NCI-H1694 (cell line): ENCODE measurements at regions not wholly inside any gene's neighbourhood (a gene's known extent, or its start where the extent isn't known, plus 50 kb on each side); places are given as distances from the start of the nearest gene placed in this dataset.
"Not testable (repeated sequence)": the region's sequence is repeated elsewhere in the genome, so short reads cannot be mapped to it uniquely, and the experiment has no call there.

Experiments used
- DNase-seq: peaks from one replicate; lab custom pipeline; 2025; lab: John Stamatoyannopoulos, UW

DNA sequence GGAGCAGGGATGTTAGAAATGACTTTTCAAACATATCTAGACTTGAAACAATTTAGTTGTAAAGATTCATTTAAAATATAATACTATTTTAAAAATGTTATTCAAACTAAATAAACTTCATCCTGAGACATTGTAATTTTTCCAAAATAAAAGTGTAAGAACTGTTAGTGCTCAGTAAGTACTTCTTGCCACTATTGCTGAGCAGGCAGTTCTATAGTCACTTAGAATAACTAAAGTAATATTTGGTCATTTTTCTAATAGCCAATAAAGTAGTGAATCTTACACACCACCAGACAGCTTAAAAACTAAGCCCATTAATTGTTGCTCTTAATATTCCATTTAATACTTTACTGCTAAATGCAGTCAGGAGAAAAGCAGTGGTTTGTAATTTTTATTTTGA, 1120.0 kb upstream of the CDH10 start:
- no peak for DNase-seq

DNA sequence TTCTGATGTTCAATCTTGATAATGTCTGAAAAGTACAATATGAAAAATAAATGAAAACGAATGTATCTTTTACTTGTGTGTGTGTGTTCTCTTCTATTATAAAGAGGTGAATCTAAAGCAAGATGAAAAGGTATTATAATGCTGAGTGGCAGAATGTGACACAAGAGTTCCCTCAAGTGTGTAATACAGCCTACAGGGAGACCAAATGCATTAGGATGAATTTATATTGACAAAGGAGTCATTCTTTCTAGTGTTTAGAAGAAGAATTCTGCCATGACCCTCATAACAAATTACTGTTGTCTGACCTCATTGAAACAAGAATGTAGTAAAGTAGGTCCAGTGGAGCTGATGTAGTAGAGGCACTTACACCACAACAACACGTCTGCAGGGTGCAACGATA, 1119.0 kb upstream of the CDH10 start:
- DNase-seq = no peak

DNA sequence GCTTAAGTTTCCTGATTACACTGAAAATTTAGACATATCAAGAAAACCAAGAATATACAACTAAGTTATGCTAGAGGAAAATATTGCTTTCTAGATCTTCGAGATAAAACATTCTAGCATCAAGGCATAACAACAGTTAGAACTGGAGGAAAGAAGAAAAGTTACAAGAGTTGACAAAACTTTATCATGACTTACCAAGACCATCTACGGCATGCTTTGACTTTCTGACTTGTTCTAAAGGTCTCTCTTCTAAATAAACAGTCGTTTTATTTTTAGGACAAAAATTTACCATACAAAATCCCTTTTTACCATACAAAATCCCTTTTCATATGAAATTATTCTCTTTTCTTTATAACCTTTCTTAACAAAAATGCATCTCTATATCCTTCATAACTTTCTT, 1110.1 kb upstream of the CDH10 start:
- peak; percentile 4 for DNase-seq

DNA sequence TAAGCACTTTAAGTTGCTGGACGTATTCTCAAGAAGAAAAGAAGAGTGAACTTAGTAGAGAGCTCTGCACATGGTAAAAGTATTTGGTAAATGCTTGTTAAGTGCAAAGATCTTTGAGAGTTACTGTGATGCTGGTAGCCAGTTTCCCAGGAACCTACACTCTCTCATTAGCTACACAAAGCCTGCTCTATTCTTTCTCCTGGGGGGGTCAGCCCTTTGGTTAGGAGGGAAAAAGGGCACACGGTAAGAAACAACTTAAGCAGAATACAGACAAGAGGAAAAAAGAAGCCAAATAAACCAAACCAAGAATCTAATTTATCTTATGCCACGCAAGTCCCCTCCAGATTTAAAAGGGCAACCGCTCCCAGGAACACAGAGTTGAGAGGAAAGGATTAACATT, 1100.1 kb upstream of the CDH10 start:
- DNase-seq = no peak

DNA sequence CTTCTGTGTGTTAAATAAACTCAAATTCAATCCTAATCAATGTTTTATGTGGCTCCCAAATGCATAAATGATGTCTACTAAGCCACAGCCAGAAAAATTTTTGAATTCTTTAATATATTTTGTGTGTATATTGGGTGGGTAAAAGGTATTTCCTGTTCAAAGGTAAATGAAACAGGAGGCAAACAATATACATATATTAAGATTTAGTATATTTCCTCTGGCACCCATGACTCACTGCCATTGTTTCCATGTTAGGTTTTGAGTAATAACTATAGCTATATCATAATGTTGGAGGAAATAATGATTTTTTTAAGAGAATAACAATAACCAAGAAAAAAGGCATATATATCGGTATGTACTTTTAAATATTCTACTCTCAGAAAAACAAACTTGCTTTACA, 1071.9 kb upstream of the CDH10 start:
- no peak for DNase-seq

DNA sequence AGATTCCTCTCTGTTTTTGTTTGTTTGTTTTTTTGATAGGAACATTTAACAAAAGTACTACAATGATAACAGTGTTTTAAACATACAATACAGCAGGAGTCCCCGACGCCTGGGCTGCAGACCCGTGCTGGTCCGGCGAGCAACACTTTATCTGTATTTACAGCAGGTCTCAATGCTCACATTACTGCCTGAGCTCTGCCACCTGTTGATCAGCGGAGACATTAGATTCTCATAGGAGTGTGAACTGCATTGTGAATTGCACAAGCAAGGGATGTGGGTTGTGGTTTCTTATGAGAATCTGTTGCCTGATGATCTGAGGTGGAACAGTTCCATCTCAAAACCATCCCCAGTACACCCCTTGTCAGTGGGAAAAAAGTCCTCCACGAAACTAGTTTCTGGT, 1068.5 kb upstream of the CDH10 start:
- no peak for DNase-seq

DNA sequence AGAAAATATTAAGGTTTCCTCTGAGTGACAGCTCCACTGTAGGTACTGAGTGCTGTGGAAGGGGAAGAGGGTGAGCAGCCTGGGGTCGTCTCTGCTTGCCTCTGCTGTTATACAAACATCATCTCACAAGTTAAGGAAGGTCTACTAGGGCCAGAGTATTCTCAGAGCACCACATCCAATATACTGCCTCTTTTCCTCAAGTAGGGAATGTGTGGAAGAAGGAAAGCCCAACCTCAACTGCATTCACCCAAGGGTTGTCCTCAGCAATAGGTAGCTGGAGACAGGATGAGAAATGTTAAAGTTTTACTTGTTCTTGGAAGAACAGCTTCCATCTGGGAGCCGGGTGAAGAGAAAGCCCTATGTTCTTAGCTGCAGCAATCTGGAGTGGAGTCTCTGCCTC, 1062.3 kb upstream of the CDH10 start:
- no peak for DNase-seq

DNA sequence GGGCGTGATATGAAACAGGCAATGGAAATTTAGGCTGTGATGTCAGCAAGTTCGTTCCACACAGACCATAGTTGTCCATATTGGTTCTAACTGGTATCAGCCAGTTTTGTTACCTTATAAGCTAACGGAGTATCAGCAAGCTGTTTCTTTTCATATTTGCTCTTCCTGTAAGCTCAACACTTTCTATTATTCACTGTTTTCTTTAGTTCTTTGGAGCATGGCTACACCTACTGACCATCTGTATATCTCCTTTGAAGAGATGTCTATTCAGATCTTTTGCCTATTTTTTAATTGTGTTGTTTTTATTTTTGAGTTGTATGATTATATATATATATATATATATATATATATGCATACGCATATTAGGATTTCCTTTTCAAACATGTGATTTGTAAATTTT, 1057.2 kb upstream of the CDH10 start:
- DNase-seq = no peak

DNA sequence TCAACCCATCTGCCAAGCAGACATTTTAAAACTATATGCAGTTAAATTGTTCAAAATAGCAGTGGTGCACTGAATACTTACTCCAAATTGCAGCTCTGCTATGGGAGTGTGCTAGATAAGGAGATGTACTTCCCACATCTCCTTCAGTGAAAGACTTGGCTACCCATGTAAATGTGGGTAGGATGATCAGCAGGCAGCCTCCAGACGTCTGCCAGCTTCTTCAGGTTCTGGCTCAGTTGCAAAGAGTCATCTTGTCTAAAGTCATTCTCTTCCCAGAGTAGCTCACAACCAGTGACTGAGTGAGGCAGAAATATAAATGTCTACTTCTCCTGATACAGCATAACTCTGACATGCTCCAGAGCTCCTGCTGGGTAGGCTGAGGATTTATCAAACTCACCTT, 1050.0 kb upstream of the CDH10 start:
- DNase-seq = no peak

DNA sequence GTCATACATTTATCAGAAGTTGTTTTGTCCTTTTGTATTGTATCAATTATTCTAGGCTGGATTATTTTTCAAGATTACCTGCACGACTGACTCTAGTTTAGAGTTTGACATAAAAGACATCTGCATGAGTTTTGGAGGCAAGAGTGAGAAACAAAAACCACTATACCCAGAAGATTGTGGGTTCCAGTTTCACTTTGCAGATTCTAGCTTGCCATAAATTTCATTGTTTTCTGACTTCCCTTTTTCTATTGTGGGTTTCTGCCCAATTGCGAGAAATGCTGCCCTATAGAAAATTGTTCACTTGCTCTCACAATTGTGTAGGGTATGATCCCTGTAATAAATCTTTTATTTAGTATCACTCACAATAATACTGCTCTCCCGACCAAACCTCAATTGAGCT, 1043.4 kb upstream of the CDH10 start:
- no peak for DNase-seq

DNA sequence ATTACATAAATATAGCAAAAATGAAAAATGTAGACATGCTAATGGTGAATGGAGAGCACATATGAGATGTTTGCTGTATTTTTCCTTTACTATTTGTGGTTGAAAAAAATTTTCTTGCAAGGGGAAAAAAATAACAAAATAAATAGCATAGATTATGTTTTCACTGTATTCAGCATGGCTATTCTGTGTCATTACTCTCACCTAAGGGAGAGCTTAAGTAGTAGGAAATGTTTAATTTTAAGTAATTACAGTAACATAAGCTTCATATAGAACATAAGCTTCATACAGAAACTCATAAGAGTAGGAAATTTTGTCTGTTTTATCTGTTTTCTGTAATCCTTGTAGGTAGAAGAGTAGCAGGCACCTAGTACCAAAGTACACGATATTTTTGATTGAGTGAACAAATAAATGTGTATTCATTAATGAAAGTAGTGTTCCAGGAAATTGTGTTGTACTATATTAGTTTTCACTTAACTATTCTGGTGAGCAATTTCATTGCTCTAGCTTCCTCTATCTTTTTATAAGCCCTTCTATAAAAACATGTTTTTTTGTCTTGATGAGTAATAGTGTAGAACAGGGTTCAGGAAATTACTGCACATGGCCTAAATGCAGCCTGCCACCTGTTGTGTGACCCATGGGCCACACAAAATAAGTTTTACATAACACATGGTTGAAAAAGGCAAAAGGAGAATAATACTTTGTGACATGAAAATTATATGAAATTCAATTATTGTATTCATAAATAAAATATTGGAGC, 1025.0 kb upstream of the CDH10 start:
- no peak for DNase-seq

DNA sequence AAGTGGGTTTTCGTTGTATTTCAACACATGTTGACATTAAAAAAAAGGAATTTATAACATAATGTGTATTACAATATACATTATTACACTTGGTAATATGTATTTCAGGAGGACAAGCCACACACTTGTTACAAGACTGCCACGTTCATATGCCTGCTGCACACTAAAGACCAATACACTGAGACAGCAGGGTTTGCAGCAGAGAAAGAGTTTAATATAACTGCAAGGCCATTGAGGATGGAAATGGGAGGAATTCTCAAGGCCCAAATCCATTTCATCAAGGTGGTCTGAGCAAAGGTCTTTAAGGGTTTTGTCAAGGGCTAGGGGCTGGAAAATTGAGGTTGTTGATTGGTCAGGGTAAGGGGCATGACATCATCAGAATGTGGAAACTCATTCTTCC, 1017.8 kb upstream of the CDH10 start:
- DNase-seq = no peak

DNA sequence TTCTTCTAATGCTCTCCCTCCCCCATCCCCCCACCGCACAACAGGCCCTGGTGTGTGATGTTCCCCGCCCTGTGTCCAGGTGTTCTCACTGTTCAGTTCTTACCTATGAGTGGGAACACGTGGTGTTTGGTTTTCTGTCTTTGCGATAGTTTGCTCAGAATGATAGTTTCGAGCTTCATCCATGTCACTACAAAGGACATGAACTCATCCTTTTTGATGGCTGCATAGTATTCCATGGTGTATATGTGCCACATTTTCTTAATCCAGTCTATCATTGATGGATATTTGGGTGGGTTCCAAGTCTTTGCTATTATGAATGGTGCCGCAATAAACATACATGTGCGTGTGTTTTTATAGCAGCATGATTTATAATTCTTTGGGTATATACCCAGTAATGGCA, 1005.5 kb upstream of the CDH10 start:
- not testable (repeated sequence) for DNase-seq

DNA sequence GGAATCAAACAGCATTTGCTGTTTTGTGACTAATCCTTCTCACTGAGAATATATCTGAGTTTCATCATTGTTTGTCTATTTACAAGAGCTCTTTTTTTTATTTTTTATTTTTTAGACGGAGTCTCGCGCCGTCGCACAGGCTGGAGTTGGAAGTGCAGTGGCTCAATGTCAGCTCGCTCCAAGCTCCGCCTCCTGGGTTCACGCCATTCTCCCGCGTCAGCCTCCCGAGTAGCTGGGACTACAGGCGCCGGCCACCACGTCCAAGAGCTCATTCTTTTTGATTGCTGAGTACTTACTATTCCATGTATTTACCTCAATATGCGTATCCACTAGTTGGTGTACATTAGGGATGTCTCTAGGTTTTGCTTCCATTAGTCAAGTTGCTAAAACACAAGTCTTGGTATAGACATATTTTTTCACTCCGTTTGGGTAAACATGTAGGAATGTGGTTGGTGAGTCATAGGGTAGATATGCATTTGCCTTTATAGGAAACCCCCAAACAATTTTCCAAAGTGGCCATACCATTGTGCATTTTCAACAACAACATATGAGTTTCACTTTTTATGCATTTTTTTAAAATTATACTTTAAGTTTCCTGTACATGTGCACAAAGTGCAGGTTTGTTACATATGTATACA, 1005.0 kb upstream of the CDH10 start:
- DNase-seq = no peak

DNA sequence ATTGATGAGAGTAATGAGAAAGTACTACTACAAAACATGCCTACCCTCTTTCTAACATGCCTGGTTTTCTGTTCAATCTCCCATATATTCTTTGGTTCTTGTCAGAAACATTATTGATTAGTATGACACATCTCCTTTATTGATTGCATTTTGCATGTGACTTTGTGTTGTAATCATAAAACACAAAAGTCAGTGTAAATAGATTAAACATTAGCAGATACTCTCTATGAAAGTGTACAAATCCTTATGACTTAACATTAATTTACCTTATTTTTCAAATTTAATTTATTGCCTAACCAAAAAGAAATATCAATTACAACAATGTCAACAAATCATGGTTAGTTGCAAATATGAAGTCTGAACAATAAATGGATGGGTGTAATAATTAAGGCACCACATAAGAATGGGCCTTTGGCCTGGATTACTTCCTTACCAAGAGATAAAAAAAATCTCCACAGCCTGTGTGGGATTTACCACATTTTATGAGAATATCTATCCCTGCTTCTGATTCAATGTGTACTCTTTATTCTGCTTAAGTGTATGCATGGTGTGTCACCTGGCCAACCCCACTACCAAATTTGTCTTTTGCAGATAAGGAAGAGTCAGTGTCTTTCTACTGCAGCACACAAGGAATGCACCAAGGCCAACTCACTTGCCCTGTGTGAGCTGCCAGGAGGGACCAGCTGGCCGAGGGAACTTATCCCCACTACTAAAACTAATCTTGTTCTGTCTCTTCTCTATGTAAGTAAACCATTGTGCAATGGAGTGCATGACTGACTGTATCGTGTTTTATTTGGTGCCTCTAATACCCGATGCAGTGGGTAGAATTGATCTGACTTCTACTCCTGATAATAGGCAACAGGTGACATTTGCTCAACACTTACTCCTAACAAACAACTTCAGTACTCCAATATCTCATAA, 1001.9 kb upstream of the CDH10 start:
- no peak for DNase-seq

DNA sequence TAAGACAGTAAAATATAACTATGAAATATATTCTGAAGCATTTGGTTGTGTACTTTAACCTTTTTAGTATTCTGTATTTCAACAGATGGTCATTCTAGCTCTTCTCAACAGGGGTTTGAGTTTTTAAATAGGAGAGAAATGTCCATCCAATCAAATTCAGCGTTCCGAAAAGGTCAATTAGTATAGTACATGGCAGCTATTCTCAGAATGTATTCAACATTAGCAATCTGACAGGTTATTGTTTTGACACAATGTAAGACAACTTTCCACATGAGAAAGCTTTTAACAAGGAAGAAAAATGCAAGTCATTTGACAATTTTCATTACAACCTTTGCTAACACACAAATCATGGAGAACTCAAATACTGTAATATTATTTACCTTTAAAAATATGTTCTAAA, 996.3 kb upstream of the CDH10 start:
- no peak for DNase-seq

DNA sequence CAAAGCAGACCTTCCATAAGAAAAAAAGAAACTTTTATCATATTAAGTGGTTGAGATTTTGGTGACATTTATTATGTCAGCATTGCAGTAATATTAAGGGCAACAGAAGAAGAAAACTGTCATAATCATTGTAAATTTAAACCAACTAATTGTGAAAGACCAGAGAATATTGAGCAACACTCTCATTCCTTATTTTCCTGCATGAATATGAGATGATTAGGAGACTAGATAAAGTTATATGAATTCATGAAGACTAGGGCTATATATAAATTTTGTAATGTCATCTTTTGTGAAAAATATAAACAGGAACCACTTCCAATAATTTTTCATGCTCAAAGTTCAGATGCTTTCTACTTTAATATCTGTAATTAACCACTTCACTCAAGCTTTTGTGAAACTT, 974.5 kb upstream of the CDH10 start:
- DNase-seq = no peak

DNA sequence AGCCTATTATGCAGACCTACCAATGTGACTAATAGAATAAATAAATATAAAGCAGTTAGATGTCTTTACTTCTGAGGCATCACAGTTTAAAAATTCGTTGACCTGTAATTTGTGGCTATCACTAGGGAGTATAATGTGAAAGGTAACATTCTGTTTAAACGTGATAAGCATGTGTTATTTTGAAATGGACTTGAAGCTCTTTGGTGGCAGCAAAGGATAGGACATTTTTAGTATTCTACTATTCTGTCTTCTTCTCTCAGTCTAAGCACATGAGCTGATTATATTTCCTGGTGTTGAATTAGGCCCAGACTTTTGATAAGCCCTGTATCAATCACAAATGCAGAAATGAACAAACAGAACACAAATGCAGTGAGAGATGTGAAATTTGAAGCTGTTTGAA, 974.0 kb upstream of the CDH10 start:
- DNase-seq = no peak

DNA sequence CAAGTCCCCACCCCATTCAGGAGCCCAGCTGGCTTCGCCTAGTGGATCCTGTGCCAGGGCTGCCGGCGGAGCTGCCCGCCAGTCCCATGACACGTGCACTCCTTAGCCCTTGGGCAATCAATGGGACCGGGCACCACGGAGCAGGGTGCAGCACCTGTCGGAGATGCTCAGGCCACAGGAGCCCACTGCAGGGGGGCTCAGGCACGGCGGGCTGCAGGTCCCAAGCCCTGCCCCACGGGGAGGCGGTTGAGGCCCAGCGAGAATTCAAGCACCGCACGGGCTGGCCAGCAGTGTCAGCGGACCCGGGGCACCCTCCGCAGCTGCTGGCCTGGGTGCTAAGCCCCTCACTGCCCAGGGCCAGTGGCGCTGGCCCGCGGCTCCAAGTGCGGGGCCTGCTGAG, 969.7 kb upstream of the CDH10 start:
- no peak for DNase-seq

DNA sequence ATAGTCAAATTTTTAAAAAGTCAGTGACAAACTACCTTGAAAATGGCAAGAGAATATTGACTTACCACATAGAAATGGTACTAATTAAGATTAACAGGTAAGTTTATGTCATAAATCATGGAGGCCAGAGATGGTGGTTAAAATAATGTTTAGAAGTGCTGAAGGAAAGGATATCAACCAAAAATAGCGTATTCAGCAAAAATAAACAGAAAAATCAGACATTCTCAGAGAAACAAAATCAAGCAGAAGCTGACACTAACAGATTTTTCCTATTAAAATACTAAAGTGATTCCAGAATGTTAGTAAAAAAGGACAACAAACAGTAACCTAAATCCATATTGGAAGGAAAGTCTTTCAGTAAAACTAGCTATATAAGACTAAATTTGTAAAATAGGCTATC, 959.9 kb upstream of the CDH10 start:
- DNase-seq = no peak

DNA sequence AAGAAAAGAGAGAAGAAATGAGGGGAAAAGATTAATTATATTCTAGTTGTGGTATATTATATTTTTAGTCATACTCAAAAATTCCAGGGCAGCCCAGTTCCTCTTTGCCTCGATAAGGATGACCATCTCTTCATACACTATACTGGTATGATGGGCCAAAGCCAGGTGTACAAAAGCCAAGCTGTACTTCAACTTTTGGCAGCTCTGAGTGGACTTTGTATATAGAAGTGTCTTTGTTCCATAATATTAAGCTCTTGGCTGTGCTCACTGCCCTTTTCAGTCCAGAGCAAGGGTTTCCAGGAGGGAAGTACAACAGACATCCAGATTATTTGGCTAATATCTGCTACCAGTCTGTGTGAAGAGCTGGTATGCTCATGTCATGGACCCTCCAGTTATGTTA, 934.3 kb upstream of the CDH10 start:
- DNase-seq = no peak

DNA sequence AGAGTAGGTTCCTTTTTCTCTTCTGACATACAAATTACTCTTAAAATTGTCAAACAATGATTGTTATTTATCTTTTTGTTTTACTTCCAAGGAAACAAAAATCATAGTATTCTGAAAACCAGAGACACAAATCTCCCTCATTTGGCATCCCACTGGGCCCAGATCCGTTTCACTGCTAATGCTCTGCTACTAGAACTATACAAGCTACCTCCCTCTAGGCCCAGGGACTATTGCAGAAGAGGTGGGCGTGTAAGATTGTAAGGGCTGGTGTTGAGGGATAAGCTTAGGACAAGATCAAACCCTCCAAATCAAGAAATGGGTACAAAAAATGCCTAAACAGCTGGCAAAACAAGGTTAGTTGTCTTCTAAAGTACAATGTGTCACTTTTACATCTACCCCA, 928.9 kb upstream of the CDH10 start:
- no peak for DNase-seq

DNA sequence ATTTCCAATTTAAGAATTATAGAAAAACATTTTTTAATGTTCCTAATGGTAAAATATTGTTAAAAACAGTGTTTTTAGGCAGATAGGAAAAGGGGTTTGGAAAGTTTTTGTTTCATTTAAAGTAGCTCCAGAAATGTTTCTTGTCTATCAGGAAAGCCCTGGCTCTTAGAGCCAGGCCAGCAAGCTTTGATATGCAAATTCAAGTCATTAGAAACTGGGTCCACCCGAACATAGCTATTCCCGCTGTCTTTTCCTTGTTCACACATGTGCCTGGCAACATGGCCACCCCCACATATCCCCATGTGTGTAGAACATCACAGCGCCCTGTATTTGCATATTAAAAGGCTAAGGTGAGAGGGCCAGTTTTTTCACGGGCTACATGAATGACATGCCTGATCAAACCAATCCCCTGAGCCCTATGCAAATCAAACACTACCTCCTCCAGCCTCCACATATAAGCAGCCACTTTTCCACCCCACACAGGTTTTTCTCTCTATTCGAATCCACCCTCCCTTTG, 925.3 kb upstream of the CDH10 start:
- no peak for DNase-seq
